Spleen (tissue), 11 donors: ENCODE measurements at regions not wholly inside any gene's neighbourhood (a gene's known extent, or its start where the extent isn't known, plus 50 kb on each side); places are given as distances from the start of the nearest gene placed in this dataset.

Experiments used
- DNase-seq: peaks from one replicate; pipeline ENCODE4 v3.0.0-alpha.2; 2020
- H3K27ac ChIP-seq, 8 donors: fragments of 200-600 bp; sonication (generic) in 7 of 8; 1 replicate in 4 of 8; 2 replicates in 4 of 8; pipeline versions ENCODE4 v1.5.0 to v1.8.0; 2016 to 2021; ENCODE audit warnings: inconsistent platforms in 4 of 8, mild to moderate bottlenecking in 4 of 8, moderate library complexity in 1 of 8
- H3K27me3 ChIP-seq, 7 donors: fragments of 200-600 bp; sonication (generic) in 6 of 7; replicated peaks in 1 of 7; 1 replicate in 4 of 7; 2 replicates in 3 of 7; pipeline versions ENCODE4 v1.5.0 to v1.8.0; 2016 to 2021; ENCODE audit warnings: inconsistent platforms in 3 of 7, mild to moderate bottlenecking in 1 of 7
- H3K36me3 ChIP-seq, 6 donors: fragments of 200-600 bp; sonication (generic) in 5 of 6; 1 replicate in 4 of 6; 2 replicates in 2 of 6; pipeline versions ENCODE4 v1.5.0 to v1.8.0; 2016 to 2021; ENCODE audit warnings: inconsistent platforms in 2 of 6
- H3K4me1 ChIP-seq, 6 donors: fragments of 200-600 bp; sonication (generic) in 5 of 6; 1 replicate in 3 of 6; 2 replicates in 3 of 6; pipeline versions ENCODE4 v1.5.0 to v1.8.0; 2016 to 2021; ENCODE audit warnings: inconsistent platforms in 3 of 6
- H3K4me3 ChIP-seq, 8 donors: fragments of 200-600 bp; sonication (generic) in 7 of 8; 1 replicate in 4 of 8; 2 replicates in 4 of 8; pipeline versions ENCODE4 v1.5.0 to v1.8.0; 2016 to 2021; ENCODE audit warnings: inconsistent platforms in 4 of 8, mild to moderate bottlenecking in 4 of 8, moderate library complexity in 2 of 8
- H3K9me3 ChIP-seq, 8 donors: fragments of 200-600 bp; sonication (generic) in 7 of 8; 1 replicate in 4 of 8; 2 replicates in 4 of 8; pipeline versions ENCODE4 v1.5.0 to v1.8.0; 2016 to 2021; ENCODE audit warnings: inconsistent platforms in 4 of 8
- POLR2A ChIP-seq, 3 donors: fragments of 450-650 bp; IDR thresholded peaks; one replicate each; pipeline ENCODE4 v1.5.1; 2017; ENCODE audit warnings: antibody characterized with exemption in 3 of 3, mild to moderate bottlenecking in 1 of 3
- POLR2AphosphoS5 ChIP-seq, 3 donors: sonication (generic); formaldehyde crosslinking; IDR thresholded peaks; one replicate each; pipeline ENCODE4 v1.5.1; 2017; ENCODE audit warnings: antibody characterized with exemption in 3 of 3
- WGBS, 5 donors: extraction: QIAGEN DNeasy Blood & Tissue Kit in 3 of 5; methylation state at CpG; one replicate each; pipeline versions ENCODE4 v1.1.5 to v1.1.7; 2013 to 2018; 5-methylcytosine and 5-hydroxymethylcytosine counted together
- intact Hi-C: fragments of 100-400 bp; cut with DNase I; formaldehyde crosslinking; loops from one replicate; pipeline ENCODE4 v1.15.0; 2023; ENCODE audit warnings: low total_unique reads
- TF ChIP-seq, protein P1 (sequence below), 11 experiments: fragments of 200-600 bp in 7 of 11; fragments of 450-650 bp in 4 of 11; sonication (generic) in 4 of 11; IDR thresholded peaks in 8 of 11; conservative IDR thresholded peaks in 3 of 11; 1 replicate in 7 of 11; 2 replicates in 4 of 11; pipeline versions ENCODE4 v1.4.0 to v1.8.0; 2016 to 2021; ENCODE audit warnings: antibody characterized with exemption in 11 of 11, inconsistent platforms in 4 of 11, mild to moderate bottlenecking in 1 of 11
- donor health status: healthy with polysubstance abuse.
- donor health status: DM: no; HTN: no; CAD: no; lungs with moderate emphysema.
- donor health status: DM: no; HTN: no; CAD: no.
- donor health status: Bipolar disorder and iron deficiency.
- donor health status: healthy.
- donor health status: DM: no; HTN: no; CAD: no.
- donor health status: DM: yes; HTN: yes; CAD: no.

- Histone ChIP-seq H3K36me3 (no peaks in the 10 kb centered on the region), H3K4me3 (no peak overlapping the region), H3K27ac (peak overlapping the region in 1 of 8 donors; percentile 0), H3K4me1 (peaks cover 0 to 7% (median 2%) of the 10 kb centered on the region in 6 donors), H3K27me3 (no peaks in the 10 kb centered on the region), H3K9me3 (no peaks in the 10 kb centered on the region)
- TF ChIP-seq, protein P1, sequence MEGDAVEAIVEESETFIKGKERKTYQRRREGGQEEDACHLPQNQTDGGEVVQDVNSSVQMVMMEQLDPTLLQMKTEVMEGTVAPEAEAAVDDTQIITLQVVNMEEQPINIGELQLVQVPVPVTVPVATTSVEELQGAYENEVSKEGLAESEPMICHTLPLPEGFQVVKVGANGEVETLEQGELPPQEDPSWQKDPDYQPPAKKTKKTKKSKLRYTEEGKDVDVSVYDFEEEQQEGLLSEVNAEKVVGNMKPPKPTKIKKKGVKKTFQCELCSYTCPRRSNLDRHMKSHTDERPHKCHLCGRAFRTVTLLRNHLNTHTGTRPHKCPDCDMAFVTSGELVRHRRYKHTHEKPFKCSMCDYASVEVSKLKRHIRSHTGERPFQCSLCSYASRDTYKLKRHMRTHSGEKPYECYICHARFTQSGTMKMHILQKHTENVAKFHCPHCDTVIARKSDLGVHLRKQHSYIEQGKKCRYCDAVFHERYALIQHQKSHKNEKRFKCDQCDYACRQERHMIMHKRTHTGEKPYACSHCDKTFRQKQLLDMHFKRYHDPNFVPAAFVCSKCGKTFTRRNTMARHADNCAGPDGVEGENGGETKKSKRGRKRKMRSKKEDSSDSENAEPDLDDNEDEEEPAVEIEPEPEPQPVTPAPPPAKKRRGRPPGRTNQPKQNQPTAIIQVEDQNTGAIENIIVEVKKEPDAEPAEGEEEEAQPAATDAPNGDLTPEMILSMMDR (IDR thresholded peaks at IDR 0.05 in 8 of 11, conservative IDR thresholded peaks at IDR 0.05 in 3 of 11): no peak
- peak in 1 of 3 donors; percentile 28 for TF ChIP-seq POLR2AphosphoS5 (IDR thresholded peaks at IDR 0.05)
- intact Hi-C loops: no loop called here
- WGBS, 5 donors: 4 to 12% (median 8%) methylated on average over 9 of the region's 9 CpGs
- no peak for DNase-seq
These were observed 362.5 kb downstream of the TDRD3 start for GRCh38 chr13:60759499-60759898.

- WGBS, 5 donors: 59 to 72% (median 66%) methylated on average over 1 of the region's 1 CpG
- Histone ChIP-seq H3K36me3 (no peaks in the 10 kb centered on the region), H3K27me3 (no peaks in the 10 kb centered on the region), H3K27ac (no peak overlapping the region), H3K4me1 (peaks cover 0 to 7% (median 2%) of the 10 kb centered on the region in 6 donors), H3K4me3 (no peak overlapping the region), H3K9me3 (no peaks in the 10 kb centered on the region)
- DNase-seq: no peak
- intact Hi-C loops: no loop called here
- TF ChIP-seq, protein P1 (IDR thresholded peaks at IDR 0.05 in 8 of 11, conservative IDR thresholded peaks at IDR 0.05 in 3 of 11): no peak
- no peak for TF ChIP-seq POLR2A (IDR thresholded peaks at IDR 0.05)
- TF ChIP-seq POLR2AphosphoS5 (IDR thresholded peaks at IDR 0.05): no peak
These were observed 361.6 kb downstream of the TDRD3 start for GRCh38 chr13:60758637-60759036.

DNA sequence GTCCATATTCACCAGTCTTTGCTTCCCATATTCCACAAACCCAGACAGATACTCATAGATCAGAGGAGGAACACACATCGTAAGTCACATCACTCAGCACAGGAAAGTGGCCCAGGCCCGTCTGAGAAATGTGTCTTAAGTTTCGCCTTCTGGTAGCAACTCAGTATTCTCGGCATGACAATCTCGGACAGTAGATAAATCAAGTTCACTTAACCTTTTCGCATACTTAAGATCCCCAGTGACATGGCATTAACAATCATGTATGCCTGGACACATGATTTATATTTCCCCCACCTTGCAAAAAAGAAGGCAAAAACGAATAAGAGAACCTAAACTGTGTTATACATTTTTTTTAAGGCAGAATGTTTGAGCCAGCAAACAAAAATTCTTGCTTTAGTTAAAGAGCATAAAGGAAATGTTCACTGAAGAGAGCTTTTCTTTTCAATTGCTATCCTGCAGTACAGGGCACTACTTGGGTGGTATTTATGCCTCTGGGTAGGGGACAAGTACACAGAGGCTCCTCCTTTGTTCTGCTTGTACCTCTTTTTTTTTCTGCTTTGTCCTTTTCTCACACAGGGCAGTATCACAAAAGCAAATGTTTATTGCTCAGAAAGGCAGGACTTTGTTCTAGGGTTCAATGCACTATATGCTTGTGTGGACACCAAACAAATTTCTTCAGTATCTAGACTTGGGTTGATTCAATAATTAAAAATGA lies 360.6 kb downstream of the TDRD3 start:
- intact Hi-C loops: no loop called here
- H3K4me1 ChIP-seq: peaks cover 0 to 7% (median 2%) of the 10 kb centered on the region in 6 donors
- TF ChIP-seq, protein P1 (IDR thresholded peaks at IDR 0.05 in 8 of 11, conservative IDR thresholded peaks at IDR 0.05 in 3 of 11): no peak
- TF ChIP-seq POLR2A (IDR thresholded peaks at IDR 0.05) (no peak), POLR2AphosphoS5 (IDR thresholded peaks at IDR 0.05) (no peak)
- H3K4me3 ChIP-seq: no peak overlapping the region
- no peaks in the 10 kb centered on the region for H3K9me3 ChIP-seq
- DNase-seq: no peak
- H3K27ac ChIP-seq: no peak overlapping the region
- H3K36me3 ChIP-seq: no peaks in the 10 kb centered on the region
- H3K27me3 ChIP-seq: no peaks in the 10 kb centered on the region
- WGBS, 5 donors: 57 to 77% (median 74%) methylated on average over 7 of the region's 7 CpGs

- Histone ChIP-seq H3K4me1 (peaks cover 0 to 7% (median 2%) of the 10 kb centered on the region in 6 donors), H3K4me3 (no peak overlapping the region), H3K27me3 (no peaks in the 10 kb centered on the region), H3K27ac (peak overlapping the region in 2 of 8 donors; percentile 4 to 28), H3K9me3 (no peaks in the 10 kb centered on the region), H3K36me3 (no peaks in the 10 kb centered on the region)
- DNase-seq: no peak
- TF ChIP-seq POLR2AphosphoS5 (IDR thresholded peaks at IDR 0.05): peak in 1 of 3 donors; percentile 45
- TF ChIP-seq, protein P1 (IDR thresholded peaks at IDR 0.05 in 8 of 11, conservative IDR thresholded peaks at IDR 0.05 in 3 of 11): no peak
- 51 to 69% (median 58%) methylated on average over 5 of the region's 5 CpGs for WGBS, 5 donors
- intact Hi-C loops: no loop called here
These were observed 359.3 kb downstream of the TDRD3 start for GRCh38 chr13:60756306-60756705.
